ENCODE measurements at regions not wholly inside any gene's neighbourhood (a gene's known extent, or its start where the extent isn't known, plus 50 kb on each side); places are given as distances from the start of the nearest gene placed in this dataset.
"Not testable (repeated sequence)": the region's sequence is repeated elsewhere in the genome, so short reads cannot be mapped to it uniquely, and the experiment has no call there.

DNA sequence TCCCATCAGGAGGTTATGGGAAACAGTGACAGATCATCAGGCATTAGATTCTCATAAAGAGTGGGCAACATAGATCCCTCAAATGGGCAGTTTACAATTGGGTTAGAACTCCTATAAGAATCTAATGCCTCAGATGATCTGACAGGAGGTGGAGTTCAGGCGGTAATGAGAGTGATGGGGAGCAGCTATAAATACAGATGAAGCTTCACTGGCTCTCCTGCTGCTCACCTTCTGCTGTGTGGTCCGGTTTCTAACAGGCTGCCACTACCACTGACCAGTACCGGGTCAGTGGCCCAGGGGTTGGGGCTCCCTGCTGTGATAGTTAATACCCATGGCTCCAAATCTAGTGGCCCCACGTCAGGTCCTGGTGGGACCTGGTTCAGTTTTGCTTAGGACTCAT is 135.7 kb downstream of the OR2B2 start:
- TF ChIP-seq, protein P1, sequence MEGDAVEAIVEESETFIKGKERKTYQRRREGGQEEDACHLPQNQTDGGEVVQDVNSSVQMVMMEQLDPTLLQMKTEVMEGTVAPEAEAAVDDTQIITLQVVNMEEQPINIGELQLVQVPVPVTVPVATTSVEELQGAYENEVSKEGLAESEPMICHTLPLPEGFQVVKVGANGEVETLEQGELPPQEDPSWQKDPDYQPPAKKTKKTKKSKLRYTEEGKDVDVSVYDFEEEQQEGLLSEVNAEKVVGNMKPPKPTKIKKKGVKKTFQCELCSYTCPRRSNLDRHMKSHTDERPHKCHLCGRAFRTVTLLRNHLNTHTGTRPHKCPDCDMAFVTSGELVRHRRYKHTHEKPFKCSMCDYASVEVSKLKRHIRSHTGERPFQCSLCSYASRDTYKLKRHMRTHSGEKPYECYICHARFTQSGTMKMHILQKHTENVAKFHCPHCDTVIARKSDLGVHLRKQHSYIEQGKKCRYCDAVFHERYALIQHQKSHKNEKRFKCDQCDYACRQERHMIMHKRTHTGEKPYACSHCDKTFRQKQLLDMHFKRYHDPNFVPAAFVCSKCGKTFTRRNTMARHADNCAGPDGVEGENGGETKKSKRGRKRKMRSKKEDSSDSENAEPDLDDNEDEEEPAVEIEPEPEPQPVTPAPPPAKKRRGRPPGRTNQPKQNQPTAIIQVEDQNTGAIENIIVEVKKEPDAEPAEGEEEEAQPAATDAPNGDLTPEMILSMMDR (IDR thresholded peaks at IDR 0.05; ENCODE audit: low read depth, low read length, missing control alignments) = no peak
- no peak overlapping the region for H3K4me3 ChIP-seq (replicated peaks; ENCODE audit: low read depth, low read length)
- DNase-seq (ENCODE audit: extremely low read depth, low read depth) = no peak

DNA sequence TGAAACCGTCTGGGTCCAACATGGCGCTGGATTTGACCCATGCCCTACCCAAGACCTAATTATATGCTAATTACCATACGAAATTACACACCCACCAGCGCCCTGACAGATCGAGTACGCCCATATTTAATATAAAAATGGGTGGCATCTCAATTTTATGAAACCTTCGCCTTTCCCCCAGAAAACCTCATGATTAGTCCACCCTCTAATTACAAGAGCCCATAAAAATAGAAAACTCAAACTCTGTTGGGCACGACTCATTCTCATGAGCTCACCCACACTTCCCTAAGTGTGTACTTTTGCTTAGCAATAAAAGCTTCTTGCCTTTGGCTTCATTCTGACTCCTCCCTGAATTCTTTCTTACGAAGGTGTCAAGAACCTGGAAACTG is 136.4 kb downstream of the OR2B2 start:
- no peak overlapping the region for H3K4me3 ChIP-seq (replicated peaks; ENCODE audit: low read depth, low read length)
- no peak for DNase-seq (ENCODE audit: extremely low read depth, low read depth)
- TF ChIP-seq, protein P1 (IDR thresholded peaks at IDR 0.05; ENCODE audit: low read depth, low read length, missing control alignments) = no peak

DNA sequence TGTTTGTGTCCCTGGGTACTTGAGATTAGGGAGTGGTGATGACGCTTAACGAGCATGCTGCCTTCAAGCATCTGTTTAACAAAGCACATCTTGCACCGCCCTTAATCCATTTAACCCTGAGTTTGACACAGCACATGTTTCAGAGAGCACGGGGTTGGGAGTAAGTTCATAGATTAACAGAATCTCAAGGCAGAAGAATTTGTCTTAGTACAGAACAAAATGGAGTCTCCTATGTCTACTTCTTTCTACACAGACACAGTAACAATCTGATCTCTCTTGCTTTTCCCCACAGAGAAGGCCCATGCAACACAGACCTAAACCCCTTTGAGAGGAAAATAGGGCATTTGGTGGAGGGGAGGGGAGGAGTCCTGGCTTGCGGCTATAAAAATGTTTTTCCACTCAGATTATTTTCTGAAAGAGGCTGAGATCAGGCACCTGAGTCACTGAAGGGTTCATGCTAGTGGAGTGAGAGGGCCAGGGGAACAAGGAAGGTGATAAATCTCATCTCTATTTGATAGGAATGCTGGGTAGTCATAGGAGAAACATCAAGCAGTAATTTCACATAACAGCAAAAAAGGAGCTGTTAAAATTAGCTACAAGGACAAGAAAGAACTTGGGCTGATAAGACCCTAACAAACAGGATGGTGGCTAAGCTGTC is 136.9 kb downstream of the OR2B2 start:
- H3K4me3 ChIP-seq (replicated peaks; ENCODE audit: low read depth, low read length); DNase-seq (ENCODE audit: extremely low read depth, low read depth): not testable (repeated sequence)

DNA sequence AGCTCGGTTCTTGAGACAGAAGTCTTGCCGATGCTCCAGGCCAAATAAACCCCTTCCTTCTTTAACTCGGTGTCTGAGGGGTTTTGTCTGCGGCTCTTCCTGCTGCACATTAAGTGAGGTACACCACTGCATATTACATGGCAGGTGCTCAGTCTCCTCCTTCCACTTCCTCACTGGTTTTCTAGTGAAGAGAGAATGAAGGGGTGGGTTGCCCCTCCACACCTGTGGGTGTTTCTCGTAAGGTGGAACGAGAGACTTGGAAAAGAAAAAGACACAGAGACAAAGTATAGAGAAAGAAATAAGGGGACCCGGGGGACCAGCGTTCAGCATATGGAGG is 138.0 kb downstream of the OR2B2 start:
- H3K4me3 ChIP-seq (replicated peaks; ENCODE audit: low read depth, low read length); DNase-seq (ENCODE audit: extremely low read depth, low read depth): not testable (repeated sequence)

DNA sequence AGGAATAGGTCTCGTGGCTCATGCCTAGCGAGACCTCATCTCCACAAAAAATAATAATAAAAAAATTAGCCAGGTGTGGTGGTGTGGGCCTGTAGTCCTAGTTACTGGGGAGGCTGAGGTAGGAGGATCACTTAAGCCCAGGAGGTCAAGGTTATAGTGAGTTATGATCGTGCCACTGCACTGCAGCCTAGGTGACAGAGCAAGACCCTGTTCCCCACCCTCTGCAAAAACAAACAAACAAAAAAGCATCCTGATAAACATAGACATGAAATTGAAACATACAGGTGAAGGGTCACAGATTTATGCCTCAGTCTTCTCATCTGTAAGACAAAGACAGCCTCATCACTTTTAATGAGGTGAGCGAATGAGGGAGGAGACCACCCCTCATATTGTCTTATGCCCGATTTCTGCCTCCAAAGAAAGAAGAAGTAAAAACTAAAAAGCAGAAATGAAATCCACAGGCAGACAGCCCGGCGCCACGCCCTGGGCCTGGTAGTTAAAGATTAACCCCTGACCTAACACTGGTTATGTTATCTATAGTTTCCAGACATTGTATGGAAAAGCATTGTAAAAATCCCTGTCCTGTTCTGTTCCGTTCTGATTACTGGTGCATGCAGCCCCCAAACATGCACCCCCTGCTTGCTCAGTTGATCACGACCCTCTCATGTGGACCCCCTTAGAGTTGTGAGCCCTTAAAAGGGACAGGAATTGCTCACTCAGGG is 138.5 kb downstream of the OR2B2 start:
- DNase-seq (ENCODE audit: extremely low read depth, low read depth); H3K4me3 ChIP-seq (replicated peaks; ENCODE audit: low read depth, low read length): not testable (repeated sequence)

DNA sequence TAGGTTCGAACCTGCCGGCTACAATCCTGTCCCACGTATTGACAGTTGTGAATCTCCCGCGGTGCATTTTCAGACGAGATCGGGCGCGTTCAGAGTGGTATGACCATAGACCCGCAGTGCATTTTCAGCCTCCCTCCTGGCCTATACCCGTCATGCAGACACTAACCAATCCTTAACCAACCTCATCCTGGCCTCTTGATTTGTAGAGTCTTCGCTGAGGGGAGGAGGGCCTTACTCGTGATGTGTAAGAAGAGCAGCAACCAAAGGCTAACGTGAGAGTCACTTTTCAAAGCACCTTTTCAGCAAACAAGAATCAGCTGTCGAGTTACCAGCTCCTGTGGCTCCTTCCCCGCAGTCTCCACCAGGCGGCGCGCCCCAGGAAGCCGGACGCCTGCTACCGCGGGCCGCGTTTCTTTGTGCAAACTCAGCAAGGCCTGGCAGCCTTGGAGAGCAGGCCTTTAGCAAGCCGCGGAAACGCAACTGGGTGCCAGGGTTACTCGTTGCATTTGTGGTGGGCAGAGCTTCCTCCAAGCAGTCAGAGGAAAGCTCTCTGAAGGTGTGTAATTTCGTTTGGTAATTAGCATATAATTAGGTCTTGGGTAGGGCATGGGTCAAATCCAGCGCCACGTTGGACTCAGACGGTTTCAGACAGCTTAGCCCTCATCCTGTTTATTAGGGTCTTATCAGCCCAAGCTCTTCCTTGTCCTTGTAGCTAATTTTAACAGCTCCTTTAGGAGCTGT is 139.8 kb downstream of the OR2B2 start:
- TF ChIP-seq, protein P1 (IDR thresholded peaks at IDR 0.05; ENCODE audit: low read depth, low read length, missing control alignments) = peak; percentile 97
- H3K4me3 ChIP-seq (replicated peaks; ENCODE audit: low read depth, low read length) = no peak overlapping the region
- peak; percentile 47 for DNase-seq (ENCODE audit: extremely low read depth, low read depth)

DNA sequence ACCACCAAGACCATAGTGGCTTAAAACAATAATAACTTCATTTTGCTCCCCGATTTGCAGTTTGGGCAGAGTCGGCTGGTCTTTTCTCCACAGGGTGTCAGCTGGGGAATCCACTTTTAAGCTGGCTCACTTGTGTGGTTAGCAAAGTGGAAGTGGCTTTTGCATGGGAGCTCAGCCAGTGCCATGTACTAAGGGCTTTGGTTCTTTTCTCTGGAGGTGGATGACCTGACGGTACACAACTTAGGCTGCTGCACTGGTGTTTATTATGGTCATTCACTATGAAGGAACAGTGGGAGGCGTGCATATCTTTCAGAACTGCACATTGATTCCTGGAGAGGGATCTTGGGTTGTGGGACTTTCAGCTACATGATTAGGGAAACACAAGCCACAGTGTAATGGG is 141.0 kb downstream of the OR2B2 start:
- TF ChIP-seq, protein P1 (IDR thresholded peaks at IDR 0.05; ENCODE audit: low read depth, low read length, missing control alignments) = no peak
- H3K4me3 ChIP-seq (replicated peaks; ENCODE audit: low read depth, low read length) = no peak overlapping the region
- no peak for DNase-seq (ENCODE audit: extremely low read depth, low read depth)

DNA sequence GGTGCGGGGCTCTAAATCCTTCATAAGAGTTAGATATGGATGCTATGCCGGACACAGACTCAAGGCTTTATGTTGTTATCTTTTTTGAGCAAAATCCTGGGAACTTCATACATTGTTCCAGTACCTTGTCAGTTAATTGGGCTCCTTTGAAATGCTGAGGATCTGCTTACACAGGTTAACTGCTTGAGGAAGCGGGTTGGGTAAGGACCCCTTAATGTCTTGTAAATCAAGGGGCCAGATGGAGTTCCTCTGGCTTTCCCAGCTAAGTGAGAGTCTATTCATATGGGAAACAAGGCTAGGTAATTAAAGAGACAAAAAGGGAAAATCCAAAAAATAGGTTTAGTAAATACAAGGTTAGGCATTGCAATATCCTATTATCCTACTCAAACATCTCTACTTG is 141.5 kb downstream of the OR2B2 start:
- DNase-seq (ENCODE audit: extremely low read depth, low read depth) = no peak
- TF ChIP-seq, protein P1 (IDR thresholded peaks at IDR 0.05; ENCODE audit: low read depth, low read length, missing control alignments) = no peak
- H3K4me3 ChIP-seq (replicated peaks; ENCODE audit: low read depth, low read length) = no peak overlapping the region

Measured in HFF-Myc (cell line).